OCI-LY3 (cell line): ENCODE measurements at regions not wholly inside any gene's neighbourhood (a gene's known extent, or its start where the extent isn't known, plus 50 kb on each side); places are given as distances from the start of the nearest gene placed in this dataset.

Experiments
- H2AFZ ChIP-seq: fragments of 200-600, 300-600 bp; shearing (Covaris generic); 2 replicates; pipeline ENCODE4 v1.6.0; 2014; ENCODE audit warnings: antibody characterized with exemption, low read depth, low read length
- H3K27ac ChIP-seq: fragments of 200-600, 300-600 bp; sonication (generic); 2 replicates; pipeline ENCODE4 v1.5.1; 2014; ENCODE audit warnings: mild to moderate bottlenecking, low read length, moderate library complexity, mixed read lengths
- H3K27me3 ChIP-seq: fragments of 200-600, 300-600 bp; sonication (generic); 2 replicates; pipeline ENCODE4 v1.6.1; 2014; ENCODE audit warnings: low read depth, low read length, mixed read lengths
- H3K36me3 ChIP-seq: fragments of 200-600, 300-600 bp; sonication (generic); replicated peaks from 2 replicates; pipeline ENCODE3; 2014; ENCODE audit warnings: low read depth, low read length, mixed read lengths
- H3K4me1 ChIP-seq: fragments of 300-600, 200-600 bp; sonication (generic); 2 replicates; pipeline ENCODE4 v1.6.1; 2014; ENCODE audit warnings: low read length, mixed read lengths
- H3K4me2 ChIP-seq: fragments of 200-600, 300-600 bp; sonication (generic); 2 replicates; pipeline ENCODE4 v1.6.1; 2014; ENCODE audit warnings: low read length, mixed read lengths
- H3K4me3 ChIP-seq: fragments of 300-600, 200-600 bp; sonication (generic); 2 replicates; pipeline ENCODE4 v1.5.1; 2014; ENCODE audit warnings: antibody characterized with exemption, mild to moderate bottlenecking, low read length, moderate library complexity
- H3K79me2 ChIP-seq: fragments of 300-600, 200-600 bp; shearing (Covaris generic); 2 replicates; pipeline ENCODE4 v1.6.1; 2014; ENCODE audit warnings: mild to moderate bottlenecking, low read length, mixed read lengths
- H3K9ac ChIP-seq: fragments of 300-600, 200-600 bp; shearing (Covaris generic); 2 replicates; pipeline ENCODE4 v1.6.0; 2014; ENCODE audit warnings: mild to moderate bottlenecking, low read length, moderate library complexity
- H3K9me3 ChIP-seq: fragments of 200-600, 300-600 bp; shearing (Covaris generic); 2 replicates; pipeline ENCODE4 v1.6.1; 2014; ENCODE audit warnings: low read length, mixed read lengths; ENCODE audit not compliant: insufficient read depth
- H4K20me1 ChIP-seq: fragments of 200-600, 300-600 bp; sonication (generic); 2 replicates; pipeline ENCODE4 v1.6.1; 2016; ENCODE audit warnings: low read length, mixed read lengths; ENCODE audit not compliant: insufficient read depth
- CTCF ChIP-seq: fragments of 200-600, 300-600 bp; sonication (generic); IDR thresholded peaks from 2 replicates; pipeline ENCODE4 v1.5.1; 2014; ENCODE audit warnings: antibody characterized with exemption, low read length, low read depth
- EZH2phosphoT487 ChIP-seq: fragments of 200-600 bp; shearing (Covaris generic); IDR thresholded peaks from 2 replicates; pipeline ENCODE4 v1.6.1; 2018; ENCODE audit warnings: antibody characterized with exemption, mixed run types, low read depth

- Histone ChIP-seq H3K27me3 (no peaks in the 10 kb centered on the region), H3K4me3 (no peak overlapping the region), H3K79me2 (no peaks in the 10 kb centered on the region), H3K36me3 (no peaks in the 10 kb centered on the region), H3K9me3 (no peaks in the 10 kb centered on the region), H3K4me1 (no peaks in the 10 kb centered on the region), H4K20me1 (no peaks in the 10 kb centered on the region), H3K9ac (no peak overlapping the region), H2AFZ (no peak overlapping the region), H3K27ac (no peak overlapping the region), H3K4me2 (no peak overlapping the region)
- TF ChIP-seq CTCF (no peak), EZH2phosphoT487 (no peak)
These were observed 101.9 kb downstream of the PLK2 start for GRCh38 chr5:58357799-58358500.

GRCh38 chr5:58357121-58357520 is 102.8 kb downstream of the PLK2 start:
- Histone ChIP-seq H3K36me3 (no peaks in the 10 kb centered on the region), H3K4me3 (no peak overlapping the region), H3K27ac (no peak overlapping the region), H3K4me1 (no peaks in the 10 kb centered on the region), H2AFZ (no peak overlapping the region), H3K9ac (no peak overlapping the region), H3K9me3 (no peaks in the 10 kb centered on the region), H3K27me3 (no peaks in the 10 kb centered on the region), H3K4me2 (no peak overlapping the region), H4K20me1 (no peaks in the 10 kb centered on the region), H3K79me2 (no peaks in the 10 kb centered on the region)
- no peak for TF ChIP-seq EZH2phosphoT487
- no peak for TF ChIP-seq CTCF

- TF ChIP-seq EZH2phosphoT487 (no peak), CTCF (no peak)
- Histone ChIP-seq H3K9me3 (no peaks in the 10 kb centered on the region), H3K36me3 (no peaks in the 10 kb centered on the region), H3K27me3 (no peaks in the 10 kb centered on the region), H3K4me3 (no peak overlapping the region), H3K79me2 (no peaks in the 10 kb centered on the region), H3K4me1 (no peaks in the 10 kb centered on the region), H3K9ac (no peak overlapping the region), H3K4me2 (no peak overlapping the region), H4K20me1 (no peaks in the 10 kb centered on the region), H2AFZ (no peak overlapping the region), H3K27ac (no peak overlapping the region)
These were observed 103.2 kb downstream of the PLK2 start for GRCh38 chr5:58356662-58357061.

GRCh38 chr5:58354827-58355226 is 105.1 kb downstream of the PLK2 start:
- H3K36me3 ChIP-seq = no peaks in the 10 kb centered on the region
- no peak overlapping the region for H3K4me2 ChIP-seq
- no peak overlapping the region for H3K9ac ChIP-seq
- no peaks in the 10 kb centered on the region for H3K27me3 ChIP-seq
- no peaks in the 10 kb centered on the region for H4K20me1 ChIP-seq
- H3K27ac ChIP-seq = no peak overlapping the region
- no peaks in the 10 kb centered on the region for H3K79me2 ChIP-seq
- no peak overlapping the region for H3K4me3 ChIP-seq
- H2AFZ ChIP-seq = no peak overlapping the region
- TF ChIP-seq CTCF = no peak
- TF ChIP-seq EZH2phosphoT487 = no peak
- H3K9me3 ChIP-seq = no peaks in the 10 kb centered on the region
- no peaks in the 10 kb centered on the region for H3K4me1 ChIP-seq
